Activated CD8-positive, alpha-beta T cell treated with anti-CD3 and anti-CD28 coated beads, Interleukin-2, amount 10 ng/mL, durations not matched to agents 7 days and 5 days (primary cell): ENCODE measurements at regions not wholly inside any gene's neighbourhood (a gene's known extent, or its start where the extent isn't known, plus 50 kb on each side); places are given as distances from the start of the nearest gene placed in this dataset.

ENCODE experiments used
- ATAC-seq: fragments of 150-1000 bp; cut with Tn5 transposase; one replicate; pipeline ENCODE4 v1.10.0; 2021; ENCODE audit warnings: moderate library complexity
- CTCF ChIA-PET: fragments of 350-600 bp; sonication (Branson Sonifier 250); formaldehyde crosslinking; loops from one replicate; lab custom pipeline; 2021; ENCODE audit warnings: antibody characterized with exemption; lab: Charles Lee
- POLR2A ChIA-PET: fragments of 350-600 bp; sonication (Branson Sonifier 250); formaldehyde crosslinking; loops from one replicate; lab custom pipeline; 2021; ENCODE audit warnings: antibody characterized with exemption; lab: Charles Lee
- DNase-seq: peaks from one replicate; pipeline ENCODE4 v3.0.0-alpha.2; 2020
- H3K27ac Mint-ChIP-seq: one replicate; pipeline ENCODE4 v1.8.0; 2021; ENCODE audit warnings: mild to moderate bottlenecking, mixed read lengths
- H3K27me3 Mint-ChIP-seq: one replicate; pipeline ENCODE4 v1.8.0; 2021; ENCODE audit warnings: low read depth, mixed read lengths
- H3K36me3 Mint-ChIP-seq: one replicate; pipeline ENCODE4 v1.8.0; 2021; ENCODE audit warnings: low read depth, mixed read lengths
- H3K4me1 Mint-ChIP-seq: one replicate; pipeline ENCODE4 v1.8.0; 2021; ENCODE audit warnings: low read depth, mixed read lengths
- H3K4me3 Mint-ChIP-seq: one replicate; pipeline ENCODE4 v1.8.0; 2021; ENCODE audit warnings: mild to moderate bottlenecking, mixed read lengths
- H3K9me3 Mint-ChIP-seq: one replicate; pipeline ENCODE4 v1.8.0; 2022; ENCODE audit warnings: mixed read lengths; ENCODE audit not compliant: insufficient read depth

DNA sequence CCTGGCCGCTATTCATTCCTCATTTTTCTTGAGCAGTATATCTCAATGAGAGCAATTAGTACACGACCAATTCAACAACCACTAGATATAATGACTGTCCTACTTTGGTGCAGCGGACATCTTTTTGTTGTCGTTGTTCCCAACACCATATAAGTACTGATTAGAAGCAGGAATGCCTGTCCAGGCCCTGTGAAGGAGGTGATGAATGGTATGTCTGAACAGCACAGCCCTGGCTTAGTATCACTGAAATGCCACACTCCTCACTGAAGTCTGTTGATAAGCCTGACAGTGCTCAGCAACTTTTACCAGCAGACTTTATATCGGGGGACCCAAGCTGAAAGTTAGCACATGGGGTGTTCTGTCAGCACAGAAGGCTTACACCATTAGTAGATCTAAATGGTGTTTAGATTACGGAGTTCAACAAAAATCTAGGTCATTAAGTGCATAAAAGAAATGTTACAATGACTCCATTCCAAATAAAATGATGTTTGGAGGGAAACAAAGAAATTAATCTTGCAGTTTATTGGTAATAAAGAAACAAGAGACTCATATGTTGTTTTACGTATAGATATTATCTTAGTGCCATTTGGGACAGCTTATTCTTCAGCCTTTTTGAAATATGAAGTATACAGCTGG is 228.3 kb upstream of the TTC29 start:
- POLR2A ChIA-PET = no interaction called here
- Mint-ChIP-seq H3K4me1 (no peaks in the 10 kb centered on the region), H3K27me3 (peaks cover 2% of the 10 kb centered on the region), H3K36me3 (no peaks in the 10 kb centered on the region), H3K4me3 (no peak overlapping the region), H3K9me3 (no peaks in the 10 kb centered on the region), H3K27ac (no peak overlapping the region)
- DNase-seq (no peak), ATAC-seq (no peak)
- CTCF ChIA-PET = no interaction called here

DNA sequence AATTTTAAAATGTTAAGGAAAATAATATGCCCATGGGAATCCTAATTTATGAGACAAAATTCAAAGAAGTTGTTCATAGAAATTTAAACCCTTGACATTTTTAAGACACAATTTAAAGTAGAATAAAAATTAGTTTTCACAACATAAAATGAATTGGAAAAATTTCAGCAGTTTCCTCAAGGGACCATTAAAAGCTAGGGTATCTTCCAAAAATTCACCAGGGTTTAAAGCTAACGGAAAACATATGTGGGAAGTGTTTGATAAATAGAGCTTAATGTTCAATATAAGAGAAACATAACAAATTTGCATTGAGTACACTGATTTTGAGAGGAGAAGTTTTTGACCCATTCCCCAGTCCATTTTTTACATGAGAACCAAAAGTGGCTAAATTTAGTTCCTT is 228.9 kb upstream of the TTC29 start:
- ChIA-PET POLR2A (no interaction called here), CTCF (no interaction called here)
- Mint-ChIP-seq H3K4me1 (no peaks in the 10 kb centered on the region), H3K27me3 (no peaks in the 10 kb centered on the region), H3K9me3 (no peaks in the 10 kb centered on the region), H3K36me3 (no peaks in the 10 kb centered on the region), H3K27ac (no peak overlapping the region), H3K4me3 (no peak overlapping the region)
- no peak for ATAC-seq
- DNase-seq = no peak

DNA sequence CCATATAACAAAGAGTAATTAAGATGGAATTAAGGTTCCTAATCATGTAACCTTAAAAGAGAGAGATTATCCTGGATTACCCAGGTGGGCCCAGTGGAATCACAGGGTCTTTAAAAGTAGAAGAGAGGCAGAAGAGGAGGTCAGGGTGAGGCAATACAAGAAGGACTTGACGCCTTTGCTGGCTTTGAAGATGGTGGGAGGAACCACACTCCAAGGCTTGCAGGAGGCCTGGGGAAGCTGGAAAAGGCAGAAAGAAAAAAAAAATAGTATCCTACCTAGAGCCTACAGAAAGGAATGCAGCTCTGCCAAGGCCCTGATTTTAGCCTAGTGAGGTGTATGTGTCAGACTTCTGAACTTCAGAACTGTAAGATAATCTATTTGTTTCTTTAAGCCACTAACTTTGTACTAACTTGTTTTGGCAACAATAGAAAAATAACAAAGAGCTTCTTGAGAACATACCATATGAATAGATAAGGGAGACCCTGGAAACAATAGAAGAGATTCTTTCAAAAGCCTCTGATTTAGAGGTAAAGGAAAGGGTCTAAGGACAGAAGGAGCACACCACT is 229.9 kb upstream of the TTC29 start:
- Mint-ChIP-seq H3K9me3 (no peaks in the 10 kb centered on the region), H3K4me1 (no peaks in the 10 kb centered on the region), H3K27me3 (no peaks in the 10 kb centered on the region), H3K4me3 (no peak overlapping the region), H3K27ac (no peak overlapping the region), H3K36me3 (no peaks in the 10 kb centered on the region)
- DNase-seq (no peak), ATAC-seq (no peak)
- POLR2A ChIA-PET = no interaction called here
- CTCF ChIA-PET = interaction anchor here (0.7 kb wide), 1 partner anchor 1126 kb away, joined by 3 read pairs; no protein-coding TSS in a partner anchor

- no peak for DNase-seq
- no peak for ATAC-seq
- Mint-ChIP-seq H3K36me3 (no peaks in the 10 kb centered on the region), H3K27me3 (no peaks in the 10 kb centered on the region), H3K4me3 (no peak overlapping the region), H3K4me1 (no peaks in the 10 kb centered on the region), H3K27ac (no peak overlapping the region), H3K9me3 (no peaks in the 10 kb centered on the region)
- POLR2A ChIA-PET = no interaction called here
- CTCF ChIA-PET = interaction anchor here (1.1 kb wide), 1 partner anchor 21 kb away, joined by 6 read pairs; no protein-coding TSS in a partner anchor
Observed at GRCh38 chr4:147182041-147182440, 236.4 kb upstream of the TTC29 start.

GRCh38 chr4:147192679-147193078 is 247.0 kb upstream of the TTC29 start:
- Mint-ChIP-seq H3K27me3 (no peaks in the 10 kb centered on the region), H3K27ac (no peak overlapping the region), H3K9me3 (no peaks in the 10 kb centered on the region), H3K36me3 (no peaks in the 10 kb centered on the region), H3K4me1 (no peaks in the 10 kb centered on the region), H3K4me3 (no peak overlapping the region)
- DNase-seq (no peak), ATAC-seq (no peak)
- POLR2A ChIA-PET = no interaction called here
- CTCF ChIA-PET = no interaction called here

DNA sequence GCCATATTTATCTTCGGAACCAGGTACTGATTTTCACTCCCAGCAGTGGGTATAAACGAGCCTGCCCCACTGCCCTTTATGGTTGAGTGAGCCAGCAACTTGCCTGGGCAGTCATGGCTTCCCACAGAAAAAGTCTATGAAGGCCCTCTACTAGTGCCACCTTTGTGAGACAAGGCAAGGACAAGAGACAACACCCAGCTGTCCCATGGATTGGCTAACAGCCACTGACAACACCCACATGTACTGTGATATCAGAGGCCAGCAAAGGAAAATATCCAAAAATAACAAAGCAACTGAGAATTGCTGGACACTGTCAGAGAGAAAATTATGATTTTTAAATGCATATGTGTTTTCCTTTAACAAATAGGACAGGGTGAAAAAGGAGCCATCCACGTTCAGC is 248.4 kb upstream of the TTC29 start:
- ATAC-seq = no peak
- ChIA-PET POLR2A (no interaction called here), CTCF (no interaction called here)
- Mint-ChIP-seq H3K27ac (no peak overlapping the region), H3K27me3 (no peaks in the 10 kb centered on the region), H3K4me3 (no peak overlapping the region), H3K4me1 (no peaks in the 10 kb centered on the region), H3K9me3 (no peaks in the 10 kb centered on the region), H3K36me3 (no peaks in the 10 kb centered on the region)
- no peak for DNase-seq

- CTCF ChIA-PET = no interaction called here
- H3K36me3 Mint-ChIP-seq = no peaks in the 10 kb centered on the region
- no peaks in the 10 kb centered on the region for H3K9me3 Mint-ChIP-seq
- no peak overlapping the region for H3K27ac Mint-ChIP-seq
- POLR2A ChIA-PET = no interaction called here
- ATAC-seq = no peak
- H3K4me1 Mint-ChIP-seq = no peaks in the 10 kb centered on the region
- no peak overlapping the region for H3K4me3 Mint-ChIP-seq
- DNase-seq = no peak
- no peaks in the 10 kb centered on the region for H3K27me3 Mint-ChIP-seq
Observed at GRCh38 chr4:147194604-147195003, 248.9 kb upstream of the TTC29 start.

GRCh38 chr4:147195386-147195785 is 249.7 kb upstream of the TTC29 start:
- CTCF ChIA-PET = no interaction called here
- no peak for ATAC-seq
- POLR2A ChIA-PET = no interaction called here

DNA sequence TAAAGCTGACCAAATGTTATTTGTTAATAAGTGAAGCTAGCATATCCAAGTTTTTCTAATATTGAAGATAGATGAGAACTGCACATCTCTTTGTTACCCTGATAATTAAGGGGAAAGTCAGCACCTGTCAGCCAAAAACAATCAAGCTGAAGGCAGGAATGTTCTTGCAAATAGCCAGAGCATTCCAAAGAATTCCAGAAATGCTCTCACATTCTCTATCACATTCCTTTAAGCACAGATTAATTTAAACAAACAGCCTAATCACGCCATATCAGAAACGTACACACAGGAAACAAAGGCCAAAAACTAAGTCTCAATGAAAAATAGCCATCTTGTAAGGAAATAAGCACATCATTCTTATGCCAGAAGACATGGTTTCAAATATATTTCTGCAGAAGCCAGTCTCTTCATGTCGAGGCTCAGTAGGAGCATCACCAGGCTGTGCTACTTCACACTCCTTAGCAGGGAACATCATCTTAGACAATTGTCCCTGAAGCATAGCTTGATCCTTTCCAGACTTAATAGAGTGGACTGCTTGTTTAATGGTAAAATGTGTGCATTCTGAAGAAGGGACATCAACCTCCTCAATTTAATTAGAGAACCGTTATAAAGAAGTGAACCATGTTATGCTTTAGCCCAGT is 252.9 kb upstream of the TTC29 start:
- Mint-ChIP-seq H3K4me3 (no peak overlapping the region), H3K9me3 (no peaks in the 10 kb centered on the region), H3K27ac (no peak overlapping the region), H3K36me3 (no peaks in the 10 kb centered on the region), H3K4me1 (no peaks in the 10 kb centered on the region), H3K27me3 (no peaks in the 10 kb centered on the region)
- POLR2A ChIA-PET = no interaction called here
- CTCF ChIA-PET = no interaction called here
- no peak for ATAC-seq
- DNase-seq = no peak

More at GRCh38 chr4:147195386-147195785, 249.7 kb upstream of the TTC29 start:
- Mint-ChIP-seq H3K27ac (no peak overlapping the region), H3K4me3 (no peak overlapping the region), H3K9me3 (no peaks in the 10 kb centered on the region), H3K27me3 (no peaks in the 10 kb centered on the region), H3K4me1 (no peaks in the 10 kb centered on the region), H3K36me3 (no peaks in the 10 kb centered on the region)
- no peak for DNase-seq

- H3K4me1 Mint-ChIP-seq = no peaks in the 10 kb centered on the region
- DNase-seq (no peak), ATAC-seq (no peak)
- POLR2A ChIA-PET = no interaction called here
- CTCF ChIA-PET = no interaction called here
- no peak overlapping the region for H3K4me3 Mint-ChIP-seq
- H3K27ac Mint-ChIP-seq = no peak overlapping the region
- no peaks in the 10 kb centered on the region for H3K9me3 Mint-ChIP-seq
- no peaks in the 10 kb centered on the region for H3K27me3 Mint-ChIP-seq
- no peaks in the 10 kb centered on the region for H3K36me3 Mint-ChIP-seq
Observed at GRCh38 chr4:147201016-147201415, 255.4 kb upstream of the TTC29 start.

- H3K9me3 Mint-ChIP-seq = no peaks in the 10 kb centered on the region
- no peak for DNase-seq
- no peak overlapping the region for H3K4me3 Mint-ChIP-seq
- no peak for ATAC-seq
- POLR2A ChIA-PET = no interaction called here
- CTCF ChIA-PET = no interaction called here
- no peak overlapping the region for H3K27ac Mint-ChIP-seq
- no peaks in the 10 kb centered on the region for H3K27me3 Mint-ChIP-seq
- H3K36me3 Mint-ChIP-seq = no peaks in the 10 kb centered on the region
- H3K4me1 Mint-ChIP-seq = no peaks in the 10 kb centered on the region
Observed at GRCh38 chr4:147206807-147207206, 261.1 kb upstream of the TTC29 start.

- Mint-ChIP-seq H3K27me3 (no peaks in the 10 kb centered on the region), H3K9me3 (no peaks in the 10 kb centered on the region), H3K27ac (no peak overlapping the region), H3K4me1 (no peaks in the 10 kb centered on the region), H3K36me3 (no peaks in the 10 kb centered on the region), H3K4me3 (no peak overlapping the region)
- POLR2A ChIA-PET = no interaction called here
- CTCF ChIA-PET = no interaction called here
- no peak for ATAC-seq
- DNase-seq = no peak
Observed at GRCh38 chr4:147207911-147208310, 262.2 kb upstream of the TTC29 start.
